ENCODE measurements at regions not wholly inside any gene's neighbourhood (a gene's known extent, or its start where the extent isn't known, plus 50 kb on each side); places are given as distances from the start of the nearest gene placed in this dataset.

DNA sequence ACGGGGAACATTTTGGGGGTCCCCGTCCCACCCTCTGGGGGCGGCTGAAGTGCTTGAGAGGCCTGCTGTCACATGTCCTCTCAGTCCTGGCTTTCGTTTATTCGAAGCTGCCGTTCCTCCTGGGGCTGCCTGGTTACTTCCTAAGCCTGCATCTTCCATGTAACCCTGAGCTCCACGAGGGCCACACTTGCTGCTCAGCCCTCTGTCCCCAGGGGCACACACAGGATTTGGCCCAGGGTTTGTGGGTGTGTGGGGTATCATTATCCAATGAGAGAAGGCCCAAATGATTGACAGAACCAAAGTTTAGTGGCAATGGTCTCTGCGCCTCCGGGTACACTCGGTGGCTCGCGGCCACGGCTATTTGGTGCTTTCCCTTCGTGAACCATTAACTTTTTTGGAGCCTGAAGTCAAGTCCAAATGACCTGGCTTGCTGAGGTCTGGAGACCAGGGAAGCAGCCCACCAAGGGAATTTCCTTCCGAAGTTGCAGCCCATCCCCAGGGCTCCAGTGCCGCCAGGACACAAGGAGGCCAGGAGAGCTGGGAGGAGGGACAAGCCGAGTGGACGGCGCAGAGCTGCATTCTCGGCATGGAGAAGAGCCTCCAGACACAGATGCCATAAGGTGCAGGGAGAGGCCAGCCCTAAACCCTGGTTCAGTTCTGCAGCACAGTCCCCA lies 131.4 kb upstream of the FOXF1 start:
- Histone ChIP-seq H3K4me3 (ENCODE audit: low read length) (no peak overlapping the region), H3K9me3 (ENCODE audit: control insufficient read depth, insufficient read depth, low read length) (no peaks in the 10 kb centered on the region), H3K27ac (ENCODE audit: low read length) (no peak overlapping the region), H3K4me1 (ENCODE audit: control insufficient read depth, insufficient read depth, low read length) (peaks cover 2% of the 10 kb centered on the region; the same call in 1 of the 2 replicates), H3K36me3 (ENCODE audit: control insufficient read depth, insufficient read depth, low read length) (no peaks in the 10 kb centered on the region), H3K27me3 (ENCODE audit: control insufficient read depth, insufficient read depth, low read length) (no peaks in the 10 kb centered on the region)
- WGBS (ENCODE audit: insufficient coverage, insufficient read length), result no CpG with 5 or more reads among the region's 20 CpGs
- no peak for DNase-seq (ENCODE audit: low read depth, low spot score)

DNA sequence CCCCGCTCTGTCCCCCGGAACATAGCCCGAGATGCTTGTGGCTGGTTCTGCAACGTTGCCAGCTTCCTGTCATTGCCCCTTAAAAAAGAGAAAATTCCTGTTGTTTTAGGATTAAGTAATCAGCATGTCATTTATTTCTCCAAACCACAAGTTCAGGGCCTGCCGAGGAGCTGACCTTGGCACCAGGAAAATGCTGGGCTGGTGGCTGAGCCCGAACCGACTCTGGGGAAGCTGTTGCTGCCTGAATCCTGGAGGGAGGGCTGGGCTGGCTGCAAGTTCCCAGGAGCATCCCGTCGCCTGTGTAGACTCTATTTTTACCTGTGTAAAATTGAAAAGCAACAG lies 130.9 kb upstream of the FOXF1 start:
- no peak for DNase-seq (ENCODE audit: low read depth, low spot score)
- Histone ChIP-seq H3K27me3 (ENCODE audit: control insufficient read depth, insufficient read depth, low read length) (no peaks in the 10 kb centered on the region), H3K27ac (ENCODE audit: low read length) (no peak overlapping the region), H3K4me1 (ENCODE audit: control insufficient read depth, insufficient read depth, low read length) (peaks cover 2% of the 10 kb centered on the region; the same call in 1 of the 2 replicates), H3K36me3 (ENCODE audit: control insufficient read depth, insufficient read depth, low read length) (no peaks in the 10 kb centered on the region), H3K4me3 (ENCODE audit: low read length) (no peak overlapping the region), H3K9me3 (ENCODE audit: control insufficient read depth, insufficient read depth, low read length) (no peaks in the 10 kb centered on the region)
- WGBS (ENCODE audit: insufficient coverage, insufficient read length), result no CpG with 5 or more reads among the region's 9 CpGs

DNA sequence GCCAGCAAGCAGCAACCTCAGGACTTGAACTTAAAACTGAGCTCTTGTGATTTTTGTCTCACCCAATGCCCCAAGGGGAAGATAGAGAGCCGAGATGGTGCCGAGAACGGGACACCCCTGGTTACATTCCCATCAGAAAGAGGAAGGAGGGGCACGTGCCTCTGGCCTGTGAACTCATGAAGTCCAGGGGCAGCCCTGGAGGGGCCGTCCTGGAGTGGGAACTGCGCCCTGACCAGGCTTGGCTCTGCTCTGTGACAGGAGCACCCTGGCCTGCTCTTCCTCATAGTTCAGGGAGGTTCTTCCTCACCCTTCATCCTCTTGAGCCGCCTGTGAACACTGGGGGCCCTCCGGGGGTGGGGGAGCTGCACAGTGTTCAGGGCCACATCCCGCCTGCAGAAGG lies 130.3 kb upstream of the FOXF1 start:
- H3K4me1 ChIP-seq (ENCODE audit: control insufficient read depth, insufficient read depth, low read length), result peaks cover 2% of the 10 kb centered on the region; the same call in 1 of the 2 replicates
- H3K27me3 ChIP-seq (ENCODE audit: control insufficient read depth, insufficient read depth, low read length), result no peaks in the 10 kb centered on the region
- WGBS (ENCODE audit: insufficient coverage, insufficient read length), result no CpG with 5 or more reads among the region's 9 CpGs
- no peak overlapping the region for H3K27ac ChIP-seq (ENCODE audit: low read length)
- no peaks in the 10 kb centered on the region for H3K36me3 ChIP-seq (ENCODE audit: control insufficient read depth, insufficient read depth, low read length)
- no peak for DNase-seq (ENCODE audit: low read depth, low spot score)
- no peaks in the 10 kb centered on the region for H3K9me3 ChIP-seq (ENCODE audit: control insufficient read depth, insufficient read depth, low read length)
- no peak overlapping the region for H3K4me3 ChIP-seq (ENCODE audit: low read length)

DNA sequence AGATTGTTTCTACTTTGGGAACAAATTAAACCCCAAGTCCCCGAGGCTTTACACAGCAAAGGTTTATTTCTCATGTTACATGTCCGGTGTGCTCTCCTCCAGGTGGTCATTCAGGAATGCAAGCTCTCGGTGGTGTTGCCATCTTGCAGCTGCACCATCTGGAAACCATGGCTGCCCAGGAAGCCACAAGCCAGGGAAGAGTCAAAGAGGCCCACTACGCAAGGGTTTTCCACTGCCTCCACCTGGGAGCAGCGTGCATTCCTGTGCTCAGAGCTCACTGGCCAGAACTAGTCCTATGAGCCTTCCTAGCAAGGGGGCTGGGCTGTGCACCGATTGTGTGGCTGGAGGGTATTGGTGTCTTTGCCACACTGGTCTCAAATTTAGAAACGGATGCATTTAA lies 128.8 kb upstream of the FOXF1 start:
- no peak overlapping the region for H3K4me3 ChIP-seq (ENCODE audit: low read length)
- no peaks in the 10 kb centered on the region for H3K9me3 ChIP-seq (ENCODE audit: control insufficient read depth, insufficient read depth, low read length)
- no CpG with 5 or more reads among the region's 7 CpGs for WGBS (ENCODE audit: insufficient coverage, insufficient read length)
- H3K4me1 ChIP-seq (ENCODE audit: control insufficient read depth, insufficient read depth, low read length), result peaks cover 2% of the 10 kb centered on the region; the same call in 1 of the 2 replicates
- no peak overlapping the region for H3K27ac ChIP-seq (ENCODE audit: low read length)
- DNase-seq (ENCODE audit: low read depth, low spot score), result no peak
- H3K27me3 ChIP-seq (ENCODE audit: control insufficient read depth, insufficient read depth, low read length), result no peaks in the 10 kb centered on the region
- no peaks in the 10 kb centered on the region for H3K36me3 ChIP-seq (ENCODE audit: control insufficient read depth, insufficient read depth, low read length)

DNA sequence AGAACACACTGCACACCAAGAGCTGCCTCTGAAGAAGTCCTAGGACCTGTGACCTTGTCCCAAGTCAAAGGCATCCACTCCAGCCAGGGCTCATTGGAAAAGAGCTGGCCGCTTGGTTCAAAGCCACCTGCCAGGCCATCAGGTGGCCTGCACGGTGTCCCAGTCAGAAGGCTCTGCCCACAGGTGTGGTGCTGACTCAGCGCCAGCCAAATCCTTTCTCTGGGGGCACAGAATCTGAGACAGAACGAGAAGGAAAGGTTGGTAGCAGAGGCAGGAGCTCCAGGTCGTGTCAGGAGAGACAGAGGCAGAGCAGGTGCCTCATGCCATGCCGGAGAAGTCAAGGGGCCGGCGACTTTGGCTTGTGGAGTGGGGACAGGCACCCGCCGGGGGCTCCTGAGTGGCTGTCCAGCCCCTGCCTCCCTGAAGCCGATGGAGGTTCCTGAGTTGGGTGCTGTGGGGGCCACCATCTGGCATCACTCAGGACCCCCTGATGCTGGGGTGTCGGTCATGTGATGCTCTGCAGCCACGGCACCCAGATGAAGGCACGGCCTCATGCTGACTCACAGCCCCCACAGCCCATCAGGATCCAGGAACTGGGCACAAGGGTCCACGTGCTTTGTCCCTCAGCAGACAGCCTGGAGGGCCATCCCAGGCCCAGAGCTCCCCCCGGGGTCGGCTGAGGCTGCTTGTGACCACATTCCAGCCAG lies 128.1 kb upstream of the FOXF1 start:
- no peak overlapping the region for H3K27ac ChIP-seq (ENCODE audit: low read length)
- H3K36me3 ChIP-seq (ENCODE audit: control insufficient read depth, insufficient read depth, low read length), result no peaks in the 10 kb centered on the region
- H3K27me3 ChIP-seq (ENCODE audit: control insufficient read depth, insufficient read depth, low read length), result no peaks in the 10 kb centered on the region
- no peak for DNase-seq (ENCODE audit: low read depth, low spot score)
- H3K9me3 ChIP-seq (ENCODE audit: control insufficient read depth, insufficient read depth, low read length), result no peaks in the 10 kb centered on the region
- H3K4me1 ChIP-seq (ENCODE audit: control insufficient read depth, insufficient read depth, low read length), result peaks cover 2% of the 10 kb centered on the region; the same call in 1 of the 2 replicates
- no CpG with 5 or more reads among the region's 17 CpGs for WGBS (ENCODE audit: insufficient coverage, insufficient read length)
- no peak overlapping the region for H3K4me3 ChIP-seq (ENCODE audit: low read length)

DNA sequence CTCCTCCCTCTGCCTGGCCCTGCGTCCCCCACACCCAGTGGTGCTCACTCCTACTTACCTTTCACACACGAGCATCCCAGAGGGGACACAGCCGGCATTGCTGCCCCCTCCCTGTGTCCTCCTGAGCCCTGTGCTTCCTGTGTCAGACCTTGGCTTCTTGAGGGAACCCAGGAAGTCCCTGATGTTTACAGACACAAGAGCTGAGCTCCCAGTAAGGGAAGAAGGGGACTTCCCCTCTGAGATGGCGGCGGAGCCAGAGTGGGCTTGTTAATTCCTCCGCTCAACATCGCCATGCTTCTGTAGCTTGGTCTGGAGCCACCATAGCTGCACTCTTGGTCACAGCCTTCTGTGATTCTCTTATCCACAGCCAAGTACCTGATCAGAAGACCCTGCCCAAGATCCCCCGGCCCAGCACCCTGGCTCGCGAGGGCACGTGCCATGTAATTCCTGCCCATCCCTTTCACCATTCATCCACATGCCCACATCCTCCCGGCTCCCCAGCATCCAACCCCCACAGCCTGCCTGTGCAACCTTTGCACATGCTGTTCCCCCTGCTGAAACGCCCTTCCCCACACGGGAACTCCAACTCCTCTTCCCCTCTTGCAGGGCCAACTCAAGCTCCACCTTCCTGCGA lies 127.4 kb upstream of the FOXF1 start:
- Histone ChIP-seq H3K27ac (ENCODE audit: low read length) (no peak overlapping the region), H3K9me3 (ENCODE audit: control insufficient read depth, insufficient read depth, low read length) (no peaks in the 10 kb centered on the region)

DNA sequence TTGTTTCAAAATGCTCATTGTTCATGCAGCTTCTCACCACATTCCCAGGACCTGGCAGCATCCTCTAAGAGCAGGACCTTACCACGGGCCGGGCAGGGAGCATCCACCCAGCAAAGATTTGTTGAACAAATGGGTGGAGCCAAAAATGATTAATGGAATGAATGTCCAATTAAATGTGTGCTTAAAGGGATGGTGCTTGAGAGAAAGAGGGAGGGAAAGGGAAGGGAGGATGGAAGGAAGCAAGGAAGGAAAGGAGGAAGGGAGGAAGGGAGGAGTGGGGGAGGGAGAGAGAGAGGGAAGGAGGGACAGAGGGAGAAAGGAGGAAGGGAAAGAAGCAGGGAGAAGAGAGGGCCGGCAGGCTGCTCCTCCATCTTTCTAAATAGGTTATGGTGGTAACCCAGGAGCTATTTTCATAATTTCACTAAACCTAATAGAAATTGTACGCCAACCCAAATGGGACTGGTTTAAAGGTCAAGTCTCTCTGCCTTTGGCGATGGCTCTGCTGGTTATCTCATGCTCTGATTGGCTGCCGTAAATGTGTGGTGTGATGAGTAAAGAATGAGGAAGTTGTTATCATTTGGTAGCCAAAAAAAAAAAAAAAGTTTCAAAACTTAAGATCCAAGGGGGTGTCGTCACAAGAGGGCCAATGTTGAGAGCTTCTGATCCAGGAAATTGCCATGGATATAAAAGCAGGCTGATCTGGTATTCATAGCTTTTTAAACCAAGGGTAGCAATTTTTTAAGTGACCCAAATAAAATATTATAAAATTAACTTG lies 126.7 kb upstream of the FOXF1 start:
- WGBS (ENCODE audit: insufficient coverage, insufficient read length), result no CpG with 5 or more reads among the region's 7 CpGs
- Histone ChIP-seq H3K4me3 (ENCODE audit: low read length) (no peak overlapping the region), H3K27ac (ENCODE audit: low read length) (no peak overlapping the region), H3K4me1 (ENCODE audit: control insufficient read depth, insufficient read depth, low read length) (peaks cover 2% of the 10 kb centered on the region; the same call in 1 of the 2 replicates), H3K9me3 (ENCODE audit: control insufficient read depth, insufficient read depth, low read length) (no peaks in the 10 kb centered on the region), H3K36me3 (ENCODE audit: control insufficient read depth, insufficient read depth, low read length) (no peaks in the 10 kb centered on the region), H3K27me3 (ENCODE audit: control insufficient read depth, insufficient read depth, low read length) (no peaks in the 10 kb centered on the region)
- no peak for DNase-seq (ENCODE audit: low read depth, low spot score)

More for the DNA sequence above, 127.4 kb upstream of the FOXF1 start:
- no peak for DNase-seq (ENCODE audit: low read depth, low spot score)
- Histone ChIP-seq H3K36me3 (ENCODE audit: control insufficient read depth, insufficient read depth, low read length) (no peaks in the 10 kb centered on the region), H3K4me1 (ENCODE audit: control insufficient read depth, insufficient read depth, low read length) (peaks cover 2% of the 10 kb centered on the region; the same call in 1 of the 2 replicates), H3K27me3 (ENCODE audit: control insufficient read depth, insufficient read depth, low read length) (no peaks in the 10 kb centered on the region), H3K4me3 (ENCODE audit: low read length) (no peak overlapping the region)
- no CpG with 5 or more reads among the region's 15 CpGs for WGBS (ENCODE audit: insufficient coverage, insufficient read length)

DNA sequence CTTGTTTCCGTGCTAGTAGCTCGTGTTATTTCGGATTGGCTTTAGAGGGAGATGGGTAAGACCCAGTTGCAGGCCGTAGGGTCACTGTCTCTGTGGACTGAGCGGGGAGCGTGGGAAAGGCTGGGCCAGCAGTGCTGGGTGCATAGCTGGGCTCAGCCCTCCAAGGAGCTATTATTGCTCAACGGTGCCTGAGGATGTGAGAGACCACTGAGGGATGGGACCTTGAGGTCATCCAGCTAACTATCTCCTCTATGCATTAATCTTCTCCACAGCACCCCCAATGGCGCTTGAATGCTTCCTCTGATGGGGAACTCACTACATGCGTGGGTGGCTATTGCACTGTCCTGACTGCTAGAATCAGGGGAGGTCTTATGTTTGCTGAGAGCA lies 126.1 kb upstream of the FOXF1 start:
- Histone ChIP-seq H3K36me3 (ENCODE audit: control insufficient read depth, insufficient read depth, low read length) (no peaks in the 10 kb centered on the region), H3K9me3 (ENCODE audit: control insufficient read depth, insufficient read depth, low read length) (no peaks in the 10 kb centered on the region), H3K4me3 (ENCODE audit: low read length) (no peak overlapping the region), H3K27ac (ENCODE audit: low read length) (no peak overlapping the region), H3K4me1 (ENCODE audit: control insufficient read depth, insufficient read depth, low read length) (peaks cover 2% of the 10 kb centered on the region; the same call in 1 of the 2 replicates), H3K27me3 (ENCODE audit: control insufficient read depth, insufficient read depth, low read length) (no peaks in the 10 kb centered on the region)
- no CpG with 5 or more reads among the region's 9 CpGs for WGBS (ENCODE audit: insufficient coverage, insufficient read length)
- no peak for DNase-seq (ENCODE audit: low read depth, low spot score)

DNA sequence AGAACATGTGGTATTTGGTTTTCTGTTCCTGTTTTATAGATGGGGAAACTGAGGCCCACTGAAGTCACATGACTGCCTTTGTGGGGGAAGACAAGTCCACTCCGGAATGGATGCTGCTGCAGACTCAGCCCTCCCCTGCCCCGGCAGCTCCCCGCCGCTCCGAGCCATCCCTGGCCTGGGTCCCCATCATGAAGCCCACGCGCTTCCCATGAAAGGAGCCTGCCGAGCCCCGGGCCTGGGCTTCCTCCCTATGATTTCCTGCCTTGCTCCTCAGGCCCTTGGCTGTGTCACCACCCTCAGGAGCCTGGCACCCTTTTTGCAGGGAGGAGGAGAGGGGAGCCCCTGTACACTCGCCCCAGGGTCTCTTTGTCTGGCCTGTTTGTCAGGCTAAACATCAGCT lies 125.3 kb upstream of the FOXF1 start:
- no peak for DNase-seq (ENCODE audit: low read depth, low spot score)
- H3K4me1 ChIP-seq (ENCODE audit: control insufficient read depth, insufficient read depth, low read length), result peaks cover 2% of the 10 kb centered on the region; the same call in 1 of the 2 replicates
- no CpG with 5 or more reads among the region's 10 CpGs for WGBS (ENCODE audit: insufficient coverage, insufficient read length)
- no peaks in the 10 kb centered on the region for H3K9me3 ChIP-seq (ENCODE audit: control insufficient read depth, insufficient read depth, low read length)
- H3K27ac ChIP-seq (ENCODE audit: low read length), result no peak overlapping the region
- H3K4me3 ChIP-seq (ENCODE audit: low read length), result no peak overlapping the region
- H3K27me3 ChIP-seq (ENCODE audit: control insufficient read depth, insufficient read depth, low read length), result no peaks in the 10 kb centered on the region
- no peaks in the 10 kb centered on the region for H3K36me3 ChIP-seq (ENCODE audit: control insufficient read depth, insufficient read depth, low read length)
